ENCODE measurements at regions not wholly inside any gene's neighbourhood (a gene's known extent, or its start where the extent isn't known, plus 50 kb on each side); places are given as distances from the start of the nearest gene placed in this dataset.

DNA sequence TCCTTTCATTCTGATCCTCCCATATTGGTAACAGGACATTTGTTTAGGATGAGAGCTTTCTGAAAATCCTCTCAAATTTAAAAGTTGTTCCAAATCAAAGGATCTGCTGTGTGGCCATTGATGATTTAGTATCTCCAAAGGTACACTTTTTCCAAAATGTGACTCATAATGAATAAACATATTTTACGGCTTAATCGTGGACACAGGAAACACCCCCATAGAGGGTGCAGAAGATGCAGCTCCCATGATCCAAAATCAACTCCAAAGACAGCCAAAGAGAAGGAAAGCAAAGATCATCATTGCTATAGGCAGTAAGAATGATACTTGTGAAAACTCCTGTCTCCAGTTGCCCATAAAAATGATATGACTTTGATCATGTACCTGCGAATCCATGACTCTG, 239.7 kb downstream of the PIK3R1 start:
- CTCF ChIA-PET, result interaction anchor here (0.7 kb wide), 1 partner anchor 374 kb away, joined by 6 read pairs; no protein-coding TSS in a partner anchor
- POLR2A ChIA-PET, result no interaction called here
- no TSS peak for BruUV-seq (replicated peaks)
- in situ Hi-C loops (cut with HindIII; ENCODE audit: low pct_unique_long_range_greater_than_20kb, low sequenced_read_pairs), result no loop called here
- TF ChIP-seq, protein P1, sequence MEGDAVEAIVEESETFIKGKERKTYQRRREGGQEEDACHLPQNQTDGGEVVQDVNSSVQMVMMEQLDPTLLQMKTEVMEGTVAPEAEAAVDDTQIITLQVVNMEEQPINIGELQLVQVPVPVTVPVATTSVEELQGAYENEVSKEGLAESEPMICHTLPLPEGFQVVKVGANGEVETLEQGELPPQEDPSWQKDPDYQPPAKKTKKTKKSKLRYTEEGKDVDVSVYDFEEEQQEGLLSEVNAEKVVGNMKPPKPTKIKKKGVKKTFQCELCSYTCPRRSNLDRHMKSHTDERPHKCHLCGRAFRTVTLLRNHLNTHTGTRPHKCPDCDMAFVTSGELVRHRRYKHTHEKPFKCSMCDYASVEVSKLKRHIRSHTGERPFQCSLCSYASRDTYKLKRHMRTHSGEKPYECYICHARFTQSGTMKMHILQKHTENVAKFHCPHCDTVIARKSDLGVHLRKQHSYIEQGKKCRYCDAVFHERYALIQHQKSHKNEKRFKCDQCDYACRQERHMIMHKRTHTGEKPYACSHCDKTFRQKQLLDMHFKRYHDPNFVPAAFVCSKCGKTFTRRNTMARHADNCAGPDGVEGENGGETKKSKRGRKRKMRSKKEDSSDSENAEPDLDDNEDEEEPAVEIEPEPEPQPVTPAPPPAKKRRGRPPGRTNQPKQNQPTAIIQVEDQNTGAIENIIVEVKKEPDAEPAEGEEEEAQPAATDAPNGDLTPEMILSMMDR (IDR thresholded peaks at IDR 0.05), result no peak
- TF ChIP-seq SIN3A (IDR thresholded peaks at IDR 0.05; ENCODE audit: borderline replicate concordance, insufficient read depth, low read depth, low read length) (no peak), TCF7L2 (IDR thresholded peaks at IDR 0.05; ENCODE audit: low read depth, low read length) (no peak), POLR2AphosphoS5 (IDR thresholded peaks at IDR 0.05; ENCODE audit: low read depth, low read length) (no peak), REST (IDR thresholded peaks at IDR 0.05; ENCODE audit: insufficient read depth in 1 of 2, low read depth in 2 of 2, low read length in 1 of 2) (no peak)
- ATAC-seq, result no peak
- no peaks in the 10 kb centered on the region for H3K27me3 ChIP-seq (ENCODE audit: control insufficient read depth, insufficient read depth, low read length)
- H3K4me1 ChIP-seq (ENCODE audit: control insufficient read depth, insufficient read depth, low read length), result no peaks in the 10 kb centered on the region
- no peak for DNase-seq (ENCODE audit: low read depth, low spot score)
- intact Hi-C loops (cut with micrococcal nuclease; ENCODE audit: unreplicated experiment), result no loop called here
- no peaks in the 10 kb centered on the region for H3K36me3 ChIP-seq (ENCODE audit: control insufficient read depth, insufficient read depth, low read length)
- H3K27ac ChIP-seq (ENCODE audit: low read length), result no peak overlapping the region
- no peak overlapping the region for H3K4me3 ChIP-seq (ENCODE audit: low read depth in 2 of 2, low read length in 2 of 2)
- no peaks in the 10 kb centered on the region for H3K9me3 ChIP-seq (ENCODE audit: control insufficient read depth, insufficient read depth, low read depth, low read length)

DNA sequence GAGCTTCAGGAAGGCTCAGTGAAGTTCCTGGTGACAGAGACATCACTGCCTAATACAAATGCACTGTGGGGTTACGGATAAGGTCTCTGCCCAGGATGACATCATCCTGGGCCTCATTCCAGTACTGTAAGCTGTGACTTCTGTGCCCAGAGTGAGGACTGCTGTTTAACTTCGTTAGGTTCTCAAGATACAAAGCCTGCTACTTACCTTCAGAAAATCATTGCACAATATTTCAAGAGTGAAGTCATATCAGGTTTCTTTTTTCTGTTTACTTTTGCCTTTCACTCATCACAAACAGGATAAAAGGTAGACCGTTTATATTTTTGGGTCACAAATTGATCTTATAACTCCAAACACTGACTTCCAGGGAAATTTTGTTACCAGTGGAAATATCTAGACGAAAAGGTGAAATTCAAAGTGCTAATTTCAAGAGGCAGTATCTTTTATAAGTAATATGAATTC, 241.2 kb downstream of the PIK3R1 start:
- BruUV-seq (replicated peaks), result no TSS peak
- H3K9me3 ChIP-seq (ENCODE audit: control insufficient read depth, insufficient read depth, low read depth, low read length), result no peaks in the 10 kb centered on the region
- H3K4me1 ChIP-seq (ENCODE audit: control insufficient read depth, insufficient read depth, low read length), result no peaks in the 10 kb centered on the region
- H3K36me3 ChIP-seq (ENCODE audit: control insufficient read depth, insufficient read depth, low read length), result no peaks in the 10 kb centered on the region
- intact Hi-C loops (cut with micrococcal nuclease; ENCODE audit: unreplicated experiment), result no loop called here
- ATAC-seq (no peak), DNase-seq (ENCODE audit: low read depth, low spot score) (peak; percentile 7)
- POLR2A ChIA-PET, result no interaction called here
- H3K27ac ChIP-seq (ENCODE audit: low read length), result no peak overlapping the region
- CTCF ChIA-PET, result no interaction called here
- TF ChIP-seq REST (IDR thresholded peaks at IDR 0.05; ENCODE audit: insufficient read depth in 1 of 2, low read depth in 2 of 2, low read length in 1 of 2) (no peak), TCF7L2 (IDR thresholded peaks at IDR 0.05; ENCODE audit: low read depth, low read length) (no peak), SIN3A (IDR thresholded peaks at IDR 0.05; ENCODE audit: borderline replicate concordance, insufficient read depth, low read depth, low read length) (no peak), POLR2AphosphoS5 (IDR thresholded peaks at IDR 0.05; ENCODE audit: low read depth, low read length) (no peak)
- TF ChIP-seq, protein P1 (IDR thresholded peaks at IDR 0.05), result no peak
- H3K27me3 ChIP-seq (ENCODE audit: control insufficient read depth, insufficient read depth, low read length), result no peaks in the 10 kb centered on the region
- no peak overlapping the region for H3K4me3 ChIP-seq (ENCODE audit: low read depth in 2 of 2, low read length in 2 of 2)
- in situ Hi-C loops (cut with HindIII; ENCODE audit: low pct_unique_long_range_greater_than_20kb, low sequenced_read_pairs), result no loop called here
